Esophagus squamous epithelium (tissue), 5 donors: ENCODE measurements at regions not wholly inside any gene's neighbourhood (a gene's known extent, or its start where the extent isn't known, plus 50 kb on each side); places are given as distances from the start of the nearest gene placed in this dataset.
"Not testable (repeated sequence)": the region's sequence is repeated elsewhere in the genome, so short reads cannot be mapped to it uniquely, and the experiment has no call there.

Experiments
- DNase-seq: peaks from one replicate; lab custom pipeline; 2025; lab: John Stamatoyannopoulos, UW
- H3K27ac ChIP-seq, 4 donors: fragments of 200-600 bp; sonication (generic); one replicate each; pipeline ENCODE4 v1.5.1; 2016 to 2019; ENCODE audit warnings: mild to moderate bottlenecking in 1 of 4
- H3K27me3 ChIP-seq, 4 donors: fragments of 200-600 bp; sonication (generic); 1 replicate in 3 of 4; 2 replicates in 1 of 4; pipeline versions ENCODE4 v1.5.1 to v1.6.0; 2017 to 2021; ENCODE audit warnings: antibody characterized with exemption in 1 of 4
- H3K36me3 ChIP-seq, 3 donors: fragments of 200-600 bp; sonication (generic); one replicate each; pipeline ENCODE4 v1.5.1; 2016 to 2019
- H3K4me1 ChIP-seq, 3 donors: fragments of 200-600 bp; sonication (generic); one replicate each; pipeline ENCODE4 v1.5.1; 2017 to 2019
- H3K4me3 ChIP-seq, 4 donors: fragments of 200-600 bp; sonication (generic); 1 replicate in 3 of 4; 2 replicates in 1 of 4; pipeline ENCODE4 v1.5.1; 2016 to 2019; ENCODE audit warnings: mild to moderate bottlenecking in 2 of 4, moderate library complexity in 1 of 4
- H3K9me3 ChIP-seq, 3 donors: fragments of 200-600 bp; sonication (generic); one replicate each; pipeline ENCODE4 v1.5.1; 2016 to 2019
- CTCF ChIP-seq, 6 experiments: fragments of 450-650 bp in 4 of 6; fragments of 200-600 bp in 2 of 6; sonication (generic) in 2 of 6; IDR thresholded peaks; one replicate each; pipeline ENCODE4 v1.5.1; 2016 to 2019; ENCODE audit warnings: antibody characterized with exemption in 6 of 6, mild to moderate bottlenecking in 4 of 6, moderate library complexity in 4 of 6
- POLR2A ChIP-seq, 4 donors: fragments of 450-650 bp; IDR thresholded peaks; one replicate each; pipeline ENCODE4 v1.6.1; 2017; ENCODE audit warnings: antibody characterized with exemption in 4 of 4, mild to moderate bottlenecking in 4 of 4, moderate library complexity in 3 of 4
- WGBS, 2 donors: methylation state at CpG; one replicate each; pipeline ENCODE4 v1.1.5; 2018; 5-methylcytosine and 5-hydroxymethylcytosine counted together
- intact Hi-C: fragments of 100-400 bp; cut with DNase I; formaldehyde crosslinking; loops from one replicate; pipeline ENCODE4 v1.15.0; 2022
- donor health status: DM: yes; HTN: yes; CAD: no.

GRCh38 chr13:40048551-40048950 is 393.1 kb downstream of the COG6 start:
- H3K4me3 ChIP-seq, result no peak overlapping the region
- H3K27ac ChIP-seq, result no peak overlapping the region
- intact Hi-C loops, result no loop called here
- H3K4me1 ChIP-seq, result no peaks in the 10 kb centered on the region
- DNase-seq, result no peak
- no peaks in the 10 kb centered on the region for H3K36me3 ChIP-seq
- H3K27me3 ChIP-seq, result no peaks in the 10 kb centered on the region
- H3K9me3 ChIP-seq, result no peaks in the 10 kb centered on the region
- 61 to 82% methylated on average over 2 to 5 of the region's 5 CpGs for WGBS, 2 donors
- TF ChIP-seq POLR2A (IDR thresholded peaks at IDR 0.05) (no peak), CTCF (IDR thresholded peaks at IDR 0.05) (no peak)

- TF ChIP-seq POLR2A (IDR thresholded peaks at IDR 0.05) (no peak), CTCF (IDR thresholded peaks at IDR 0.05) (no peak)
- Histone ChIP-seq H3K4me1 (peaks cover 0 to 11% (median 0%) of the 10 kb centered on the region in 3 donors), H3K4me3 (no peak overlapping the region), H3K27ac (no peak overlapping the region), H3K27me3 (no peaks in the 10 kb centered on the region), H3K36me3 (no peaks in the 10 kb centered on the region), H3K9me3 (no peaks in the 10 kb centered on the region)
- DNase-seq, result no peak
- intact Hi-C loops, result no loop called here
These were observed 397.5 kb downstream of the COG6 start for GRCh38 chr13:40052954-40053353.

GRCh38 chr13:40053401-40053800 is 397.9 kb downstream of the COG6 start:
- Histone ChIP-seq H3K4me3 (no peak overlapping the region), H3K4me1 (peaks cover 0 to 15% (median 0%) of the 10 kb centered on the region in 3 donors), H3K36me3 (no peaks in the 10 kb centered on the region), H3K27me3 (no peaks in the 10 kb centered on the region), H3K27ac (no peak overlapping the region), H3K9me3 (no peaks in the 10 kb centered on the region)
- DNase-seq, result no peak
- intact Hi-C loops, result no loop called here
- 84 to 97% methylated on average over 4 of the region's 4 CpGs for WGBS, 2 donors
- TF ChIP-seq POLR2A (IDR thresholded peaks at IDR 0.05) (no peak), CTCF (IDR thresholded peaks at IDR 0.05) (no peak)

- peaks cover 0 to 25% (median 0%) of the 10 kb centered on the region in 3 donors for H3K4me1 ChIP-seq
- H3K27me3 ChIP-seq, H3K4me3 ChIP-seq, H3K9me3 ChIP-seq, H3K36me3 ChIP-seq, H3K27ac ChIP-seq, intact Hi-C loops, DNase-seq: not testable (repeated sequence)
- WGBS, 2 donors, result 84% methylated on average over 2 of the region's 3 CpGs
These were observed 399.0 kb downstream of the COG6 start for GRCh38 chr13:40054422-40054821.

- H3K9me3 ChIP-seq, result no peaks in the 10 kb centered on the region
These were observed 401.6 kb downstream of the COG6 start for GRCh38 chr13:40056898-40057619.

More at GRCh38 chr13:40056898-40057619, 401.6 kb downstream of the COG6 start:
- TF ChIP-seq CTCF (IDR thresholded peaks at IDR 0.05), result no peak
- TF ChIP-seq POLR2A (IDR thresholded peaks at IDR 0.05), result no peak
- WGBS, 2 donors, result 53 to 54% methylated on average over 4 of the region's 4 CpGs
- Histone ChIP-seq H3K36me3 (no peaks in the 10 kb centered on the region), H3K4me1 (peaks cover 13 to 51% (median 14%) of the 10 kb centered on the region in 3 donors), H3K27me3 (no peaks in the 10 kb centered on the region), H3K4me3 (no peak overlapping the region), H3K27ac (no peak overlapping the region)
- DNase-seq, result no peak
- intact Hi-C loops, result no loop called here
